ENCODE measurements at regions not wholly inside any gene's neighbourhood (a gene's known extent, or its start where the extent isn't known, plus 50 kb on each side); places are given as distances from the start of the nearest gene placed in this dataset.
A peak's percentile ranks its signal among the peaks of the same experiment; 100 is the strongest.

- no peaks in the 10 kb centered on the region for H3K9me3 ChIP-seq (ENCODE audit: control insufficient read depth in 4 of 4, insufficient read depth in 3 of 4, low read length in 3 of 4)
- DNase-seq (no peak), ATAC-seq (ENCODE audit: insufficient read depth, low FRiP score) (no peak)
- no peak overlapping the region for H3K27ac ChIP-seq (ENCODE audit: low read depth in 1 of 2, low read length in 1 of 2)
- H3K4me3 ChIP-seq = no peak overlapping the region
- no peak overlapping the region for H3K9ac ChIP-seq (ENCODE audit: insufficient read depth in 1 of 2, low read length in 2 of 2)
- TF ChIP-seq, protein P1, sequence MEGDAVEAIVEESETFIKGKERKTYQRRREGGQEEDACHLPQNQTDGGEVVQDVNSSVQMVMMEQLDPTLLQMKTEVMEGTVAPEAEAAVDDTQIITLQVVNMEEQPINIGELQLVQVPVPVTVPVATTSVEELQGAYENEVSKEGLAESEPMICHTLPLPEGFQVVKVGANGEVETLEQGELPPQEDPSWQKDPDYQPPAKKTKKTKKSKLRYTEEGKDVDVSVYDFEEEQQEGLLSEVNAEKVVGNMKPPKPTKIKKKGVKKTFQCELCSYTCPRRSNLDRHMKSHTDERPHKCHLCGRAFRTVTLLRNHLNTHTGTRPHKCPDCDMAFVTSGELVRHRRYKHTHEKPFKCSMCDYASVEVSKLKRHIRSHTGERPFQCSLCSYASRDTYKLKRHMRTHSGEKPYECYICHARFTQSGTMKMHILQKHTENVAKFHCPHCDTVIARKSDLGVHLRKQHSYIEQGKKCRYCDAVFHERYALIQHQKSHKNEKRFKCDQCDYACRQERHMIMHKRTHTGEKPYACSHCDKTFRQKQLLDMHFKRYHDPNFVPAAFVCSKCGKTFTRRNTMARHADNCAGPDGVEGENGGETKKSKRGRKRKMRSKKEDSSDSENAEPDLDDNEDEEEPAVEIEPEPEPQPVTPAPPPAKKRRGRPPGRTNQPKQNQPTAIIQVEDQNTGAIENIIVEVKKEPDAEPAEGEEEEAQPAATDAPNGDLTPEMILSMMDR (IDR thresholded peaks at IDR 0.05; ENCODE audit: control extremely low read depth, extremely low read depth) = no peak
- WGBS, 2 donors = 66 to 84% methylated on average over 9 of the region's 9 CpGs
- no peaks in the 10 kb centered on the region for H3K36me3 ChIP-seq (ENCODE audit: control insufficient read depth in 4 of 4, insufficient read depth in 4 of 4, low read length in 4 of 4)
- peaks cover 0 to 3% (median 0%) of the 10 kb centered on the region in 3 donors for H3K27me3 ChIP-seq (ENCODE audit: control insufficient read depth in 3 of 3, insufficient read depth in 3 of 3, low read length in 2 of 3)
- H3K4me1 ChIP-seq (ENCODE audit: control insufficient read depth in 5 of 5, insufficient read depth in 5 of 5, low read length in 5 of 5) = no peaks in the 10 kb centered on the region
Measured at GRCh38 chr10:128377364-128377987, 251.3 kb upstream of the MKI67 start.

DNA sequence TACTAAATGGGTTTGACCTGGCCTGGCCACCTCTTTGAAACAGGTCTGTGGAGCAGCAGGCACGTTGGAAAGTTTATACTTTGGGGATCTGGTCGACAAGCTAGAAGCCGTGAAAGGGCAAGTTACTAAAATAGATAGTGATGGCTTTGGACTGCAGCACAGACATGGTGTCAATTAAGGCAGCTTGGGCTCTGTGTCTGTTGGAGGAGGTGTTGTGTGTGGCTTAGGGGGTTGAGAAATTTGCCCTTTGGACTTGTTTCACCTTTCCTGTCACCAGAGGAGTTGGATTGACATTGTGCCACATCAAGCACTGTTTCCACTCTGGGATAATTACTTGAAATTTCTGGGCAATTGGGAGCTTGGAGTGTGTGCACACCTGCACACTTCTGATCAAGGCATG, 251.8 kb upstream of the MKI67 start:
- Histone ChIP-seq H3K27ac (ENCODE audit: low read depth in 1 of 2, low read length in 1 of 2) (no peak overlapping the region), H3K27me3 (ENCODE audit: control insufficient read depth in 3 of 3, insufficient read depth in 3 of 3, low read length in 2 of 3) (peaks cover 0 to 3% (median 0%) of the 10 kb centered on the region in 3 donors), H3K4me3 (no peak overlapping the region), H3K36me3 (ENCODE audit: control insufficient read depth in 4 of 4, insufficient read depth in 4 of 4, low read length in 4 of 4) (no peaks in the 10 kb centered on the region), H3K4me1 (ENCODE audit: control insufficient read depth in 5 of 5, insufficient read depth in 5 of 5, low read length in 5 of 5) (no peaks in the 10 kb centered on the region), H3K9ac (ENCODE audit: insufficient read depth in 1 of 2, low read length in 2 of 2) (no peak overlapping the region), H3K9me3 (ENCODE audit: control insufficient read depth in 4 of 4, insufficient read depth in 3 of 4, low read length in 3 of 4) (no peaks in the 10 kb centered on the region)
- 54 to 75% methylated on average over 3 of the region's 3 CpGs for WGBS, 2 donors
- ATAC-seq (ENCODE audit: insufficient read depth, low FRiP score) (no peak), DNase-seq (no peak)
- TF ChIP-seq, protein P1 (IDR thresholded peaks at IDR 0.05; ENCODE audit: control extremely low read depth, extremely low read depth) = no peak

DNA sequence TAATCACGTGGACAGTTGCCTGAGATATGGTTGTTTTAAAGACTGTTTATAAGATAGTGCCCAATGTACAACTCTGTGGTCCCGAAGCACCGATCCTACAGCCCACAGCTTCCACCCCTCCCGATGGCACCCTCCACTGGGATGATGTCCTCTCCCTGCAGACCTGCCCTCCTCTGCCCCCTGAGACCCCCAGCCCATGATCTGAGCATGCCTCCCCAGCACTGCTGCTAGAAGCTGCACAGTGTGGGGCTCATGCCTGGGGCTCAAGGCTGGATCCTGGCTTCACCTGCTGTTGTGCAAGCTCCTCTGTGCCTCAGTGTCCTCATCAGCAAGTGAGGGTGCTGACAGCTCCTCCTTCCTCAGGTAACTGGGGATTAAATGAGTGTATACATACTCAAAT, 254.7 kb upstream of the MKI67 start:
- TF ChIP-seq, protein P1 (IDR thresholded peaks at IDR 0.05; ENCODE audit: control extremely low read depth, extremely low read depth) = no peak
- Histone ChIP-seq H3K9ac (ENCODE audit: insufficient read depth in 1 of 2, low read length in 2 of 2) (no peak overlapping the region), H3K4me1 (ENCODE audit: control insufficient read depth in 5 of 5, insufficient read depth in 5 of 5, low read length in 5 of 5) (no peaks in the 10 kb centered on the region), H3K27me3 (ENCODE audit: control insufficient read depth in 3 of 3, insufficient read depth in 3 of 3, low read length in 2 of 3) (peaks cover 0 to 3% (median 0%) of the 10 kb centered on the region in 3 donors), H3K36me3 (ENCODE audit: control insufficient read depth in 4 of 4, insufficient read depth in 4 of 4, low read length in 4 of 4) (no peaks in the 10 kb centered on the region), H3K9me3 (ENCODE audit: control insufficient read depth in 4 of 4, insufficient read depth in 3 of 4, low read length in 3 of 4) (no peaks in the 10 kb centered on the region), H3K4me3 (no peak overlapping the region), H3K27ac (ENCODE audit: low read depth in 1 of 2, low read length in 1 of 2) (no peak overlapping the region)
- DNase-seq (no peak), ATAC-seq (ENCODE audit: insufficient read depth, low FRiP score) (no peak)
- 74 to 91% methylated on average over 4 of the region's 4 CpGs for WGBS, 2 donors

GRCh38 chr10:128382225-128382624, 256.0 kb upstream of the MKI67 start:
- Histone ChIP-seq H3K9me3 (ENCODE audit: control insufficient read depth in 4 of 4, insufficient read depth in 3 of 4, low read length in 3 of 4) (peaks cover 0 to 4% (median 0%) of the 10 kb centered on the region in 4 donors), H3K4me3 (no peak overlapping the region), H3K36me3 (ENCODE audit: control insufficient read depth in 4 of 4, insufficient read depth in 4 of 4, low read length in 4 of 4) (no peaks in the 10 kb centered on the region), H3K9ac (ENCODE audit: insufficient read depth in 1 of 2, low read length in 2 of 2) (no peak overlapping the region), H3K4me1 (ENCODE audit: control insufficient read depth in 5 of 5, insufficient read depth in 5 of 5, low read length in 5 of 5) (no peaks in the 10 kb centered on the region), H3K27me3 (ENCODE audit: control insufficient read depth in 3 of 3, insufficient read depth in 3 of 3, low read length in 2 of 3) (peaks cover 0 to 3% (median 0%) of the 10 kb centered on the region in 3 donors), H3K27ac (ENCODE audit: low read depth in 1 of 2, low read length in 1 of 2) (no peak overlapping the region)
- ATAC-seq (ENCODE audit: insufficient read depth, low FRiP score) (no peak), DNase-seq (peak in 1 of 3 donors; percentile 4)
- WGBS, 2 donors = 57 to 67% methylated on average over 3 of the region's 3 CpGs
- TF ChIP-seq, protein P1 (IDR thresholded peaks at IDR 0.05; ENCODE audit: control extremely low read depth, extremely low read depth) = no peak

Measured in lung (tissue), 11 donors.